HEK293 (cell line): ENCODE measurements at regions not wholly inside any gene's neighbourhood (a gene's known extent, or its start where the extent isn't known, plus 50 kb on each side); places are given as distances from the start of the nearest gene placed in this dataset.

Experiments used
- ZNF416 ChIP-seq: fragments of 450-650 bp; formaldehyde crosslinking; IDR thresholded peaks from 2 replicates; pipeline ENCODE4 v1.5.1; 2016; ENCODE audit warnings: missing biosample characterization, missing genetic modification characterization
- ZNF549 ChIP-seq: fragments of 450-650 bp; IDR thresholded peaks from 2 replicates; pipeline ENCODE4 v1.5.1; 2018; ENCODE audit warnings: missing biosample characterization, missing genetic modification characterization, mild to moderate bottlenecking, inconsistent platforms, moderate library complexity
- TF ChIP-seq, protein P1 (sequence below): fragments of 450-650 bp; formaldehyde crosslinking; IDR thresholded peaks from 2 replicates; pipeline ENCODE4 v1.5.1; 2016; ENCODE audit warnings: missing biosample characterization, missing genetic modification characterization

DNA sequence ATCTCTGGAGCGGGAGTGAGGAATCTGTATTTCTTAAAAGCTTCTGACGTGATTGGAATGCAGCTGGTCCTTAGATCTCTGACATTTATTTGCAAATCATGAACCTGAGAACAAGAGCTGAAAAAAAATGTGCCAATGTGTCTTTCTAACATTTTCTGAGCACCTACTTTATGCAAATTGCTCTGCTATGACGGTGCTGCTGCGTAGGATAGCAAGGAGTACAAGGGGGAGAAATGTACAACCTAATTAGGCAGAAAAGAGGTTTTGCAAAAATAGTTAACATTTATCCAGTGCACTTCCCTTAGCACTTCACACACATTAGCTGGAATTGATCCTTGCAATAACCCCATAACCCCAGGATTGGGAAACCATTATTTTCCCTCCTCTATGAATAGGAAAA is 357.5 kb downstream of the TLE4 start:
- TF ChIP-seq, protein P1, sequence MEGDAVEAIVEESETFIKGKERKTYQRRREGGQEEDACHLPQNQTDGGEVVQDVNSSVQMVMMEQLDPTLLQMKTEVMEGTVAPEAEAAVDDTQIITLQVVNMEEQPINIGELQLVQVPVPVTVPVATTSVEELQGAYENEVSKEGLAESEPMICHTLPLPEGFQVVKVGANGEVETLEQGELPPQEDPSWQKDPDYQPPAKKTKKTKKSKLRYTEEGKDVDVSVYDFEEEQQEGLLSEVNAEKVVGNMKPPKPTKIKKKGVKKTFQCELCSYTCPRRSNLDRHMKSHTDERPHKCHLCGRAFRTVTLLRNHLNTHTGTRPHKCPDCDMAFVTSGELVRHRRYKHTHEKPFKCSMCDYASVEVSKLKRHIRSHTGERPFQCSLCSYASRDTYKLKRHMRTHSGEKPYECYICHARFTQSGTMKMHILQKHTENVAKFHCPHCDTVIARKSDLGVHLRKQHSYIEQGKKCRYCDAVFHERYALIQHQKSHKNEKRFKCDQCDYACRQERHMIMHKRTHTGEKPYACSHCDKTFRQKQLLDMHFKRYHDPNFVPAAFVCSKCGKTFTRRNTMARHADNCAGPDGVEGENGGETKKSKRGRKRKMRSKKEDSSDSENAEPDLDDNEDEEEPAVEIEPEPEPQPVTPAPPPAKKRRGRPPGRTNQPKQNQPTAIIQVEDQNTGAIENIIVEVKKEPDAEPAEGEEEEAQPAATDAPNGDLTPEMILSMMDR (tag by site-specific recombination) = no peak
- no peak for TF ChIP-seq ZNF549 (tag by site-specific recombination)
- no peak for TF ChIP-seq ZNF416
